ENCODE measurements at regions not wholly inside any gene's neighbourhood (a gene's known extent, or its start where the extent isn't known, plus 50 kb on each side); places are given as distances from the start of the nearest gene placed in this dataset.
"Not testable (repeated sequence)": the region's sequence is repeated elsewhere in the genome, so short reads cannot be mapped to it uniquely, and the experiment has no call there.

DNA sequence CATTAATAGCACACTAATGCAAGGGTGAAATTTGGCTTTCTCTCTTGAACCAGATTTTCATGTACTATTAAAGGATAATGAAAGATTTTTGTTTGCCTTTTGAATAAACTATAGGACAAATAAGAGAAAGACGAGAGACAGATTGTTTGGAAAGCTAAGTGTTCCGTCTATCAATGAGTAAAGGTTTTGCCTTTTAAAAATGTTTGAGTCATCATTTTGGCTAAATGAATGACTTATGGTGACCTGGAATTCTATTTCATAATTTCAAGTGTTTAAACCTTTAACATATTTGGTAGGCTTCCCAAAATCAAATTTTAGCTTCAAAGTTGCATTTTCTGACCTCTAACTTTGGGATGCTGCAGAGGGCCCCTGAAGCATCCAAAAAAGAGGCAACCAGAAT lies 145.2 kb downstream of the SLC25A46 start:
- intact Hi-C loops (cut with DNase I; ENCODE audit: low total_unique reads), result no loop called here
- H3K9me3 ChIP-seq, result no peaks in the 10 kb centered on the region
- DNase-seq (no peak), ATAC-seq (no peak)
- H3K27ac ChIP-seq, result no peak overlapping the region
- no peaks in the 10 kb centered on the region for H3K27me3 ChIP-seq
- H3K36me3 ChIP-seq, result no peaks in the 10 kb centered on the region
- TF ChIP-seq POLR2A (IDR thresholded peaks at IDR 0.05), result no peak
- in situ Hi-C loops (cut with MboI; ENCODE audit: low sequenced_read_pairs in 4 of 4), result no loop called here
- no peak overlapping the region for H3K4me3 ChIP-seq
- no peaks in the 10 kb centered on the region for H3K4me1 ChIP-seq

DNA sequence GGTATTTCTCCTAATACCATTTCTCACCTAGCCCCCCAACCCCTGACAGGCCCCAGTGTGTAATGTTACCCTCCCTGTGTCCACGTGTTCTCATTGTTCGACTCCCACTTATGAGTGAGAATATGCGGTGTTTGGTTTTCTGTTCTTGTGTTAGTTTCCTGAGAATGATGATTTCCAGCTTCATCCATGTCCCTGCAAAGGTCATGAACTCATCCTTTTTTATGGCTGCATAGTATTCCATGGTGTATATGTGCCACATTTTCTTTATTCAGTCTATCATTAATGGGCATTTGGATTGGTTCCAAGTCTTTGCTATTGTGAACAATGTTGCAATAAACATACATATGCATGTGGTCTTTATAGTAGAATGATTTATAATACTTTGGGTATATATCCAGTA lies 148.4 kb downstream of the SLC25A46 start:
- intact Hi-C loops (cut with DNase I; ENCODE audit: low total_unique reads); H3K4me1 ChIP-seq; H3K9me3 ChIP-seq; H3K27ac ChIP-seq; ATAC-seq; H3K27me3 ChIP-seq; in situ Hi-C loops (cut with MboI; ENCODE audit: low sequenced_read_pairs in 4 of 4); DNase-seq; H3K4me3 ChIP-seq; H3K36me3 ChIP-seq: not testable (repeated sequence)

DNA sequence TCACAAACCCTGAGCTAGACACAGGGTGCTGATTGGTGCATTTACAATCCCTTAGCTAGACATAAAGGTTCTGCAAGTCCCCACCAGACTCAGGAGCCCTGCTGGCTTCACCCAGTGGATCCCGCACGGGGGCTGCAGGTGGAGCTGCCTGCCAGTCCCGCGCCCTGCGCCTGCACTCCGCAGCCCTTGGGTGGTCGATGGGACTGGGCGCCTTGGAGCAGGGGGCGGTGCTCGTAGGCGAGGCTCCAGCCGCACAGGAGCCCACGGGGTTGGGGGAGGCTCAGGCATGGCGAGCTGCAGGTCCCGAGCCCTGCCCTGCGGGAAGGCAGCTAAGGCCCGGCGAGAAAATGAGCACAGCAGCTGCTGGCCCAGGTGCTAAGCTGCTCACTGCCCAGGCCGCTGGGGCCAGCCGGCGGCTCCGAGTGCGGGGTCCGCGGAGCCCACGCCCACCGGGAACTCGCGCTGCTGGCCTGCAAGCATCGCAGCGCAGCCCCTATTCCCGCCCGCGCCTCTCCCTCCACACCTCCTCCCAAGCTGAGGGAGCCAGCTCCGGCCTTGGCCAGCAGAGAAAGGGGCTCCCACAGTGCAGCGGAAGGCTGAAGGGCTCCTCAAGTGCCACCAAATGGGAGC lies 155.2 kb downstream of the SLC25A46 start:
- H3K27ac ChIP-seq; DNase-seq; H3K9me3 ChIP-seq; H3K27me3 ChIP-seq; H3K4me3 ChIP-seq; intact Hi-C loops (cut with DNase I; ENCODE audit: low total_unique reads); in situ Hi-C loops (cut with MboI; ENCODE audit: low sequenced_read_pairs in 4 of 4); ATAC-seq; H3K4me1 ChIP-seq; H3K36me3 ChIP-seq: not testable (repeated sequence)

DNA sequence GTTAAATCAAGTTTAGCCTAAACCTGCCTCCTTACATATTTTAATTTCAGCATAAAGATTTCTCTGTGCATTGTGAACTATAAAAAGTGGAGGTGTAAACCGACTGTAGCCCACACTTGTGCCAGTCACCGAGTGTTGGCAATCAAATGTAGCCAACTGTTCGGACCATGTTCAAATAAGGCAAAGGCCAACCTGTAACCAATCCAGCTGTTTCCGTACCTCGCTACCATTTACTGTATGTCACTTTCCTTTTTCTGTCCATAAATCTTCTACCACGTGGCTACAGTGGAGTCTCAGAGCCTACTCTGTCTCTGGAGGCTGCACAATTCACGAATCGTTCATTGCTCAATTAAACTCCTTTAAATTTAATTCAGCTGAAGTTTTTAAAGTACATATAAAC lies 156.0 kb downstream of the SLC25A46 start:
- no peaks in the 10 kb centered on the region for H3K36me3 ChIP-seq
- H3K27ac ChIP-seq, result no peak overlapping the region
- intact Hi-C loops (cut with DNase I; ENCODE audit: low total_unique reads), result no loop called here
- no peaks in the 10 kb centered on the region for H3K27me3 ChIP-seq
- no peaks in the 10 kb centered on the region for H3K9me3 ChIP-seq
- ATAC-seq (no peak), DNase-seq (no peak)
- H3K4me3 ChIP-seq, result no peak overlapping the region
- TF ChIP-seq, protein P1, sequence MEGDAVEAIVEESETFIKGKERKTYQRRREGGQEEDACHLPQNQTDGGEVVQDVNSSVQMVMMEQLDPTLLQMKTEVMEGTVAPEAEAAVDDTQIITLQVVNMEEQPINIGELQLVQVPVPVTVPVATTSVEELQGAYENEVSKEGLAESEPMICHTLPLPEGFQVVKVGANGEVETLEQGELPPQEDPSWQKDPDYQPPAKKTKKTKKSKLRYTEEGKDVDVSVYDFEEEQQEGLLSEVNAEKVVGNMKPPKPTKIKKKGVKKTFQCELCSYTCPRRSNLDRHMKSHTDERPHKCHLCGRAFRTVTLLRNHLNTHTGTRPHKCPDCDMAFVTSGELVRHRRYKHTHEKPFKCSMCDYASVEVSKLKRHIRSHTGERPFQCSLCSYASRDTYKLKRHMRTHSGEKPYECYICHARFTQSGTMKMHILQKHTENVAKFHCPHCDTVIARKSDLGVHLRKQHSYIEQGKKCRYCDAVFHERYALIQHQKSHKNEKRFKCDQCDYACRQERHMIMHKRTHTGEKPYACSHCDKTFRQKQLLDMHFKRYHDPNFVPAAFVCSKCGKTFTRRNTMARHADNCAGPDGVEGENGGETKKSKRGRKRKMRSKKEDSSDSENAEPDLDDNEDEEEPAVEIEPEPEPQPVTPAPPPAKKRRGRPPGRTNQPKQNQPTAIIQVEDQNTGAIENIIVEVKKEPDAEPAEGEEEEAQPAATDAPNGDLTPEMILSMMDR (IDR thresholded peaks at IDR 0.05 in 4 of 5, conservative IDR thresholded peaks at IDR 0.05 in 1 of 5), result no peak
- no peak for TF ChIP-seq POLR2A (IDR thresholded peaks at IDR 0.05)
- H3K4me1 ChIP-seq, result no peaks in the 10 kb centered on the region
- in situ Hi-C loops (cut with MboI; ENCODE audit: low sequenced_read_pairs in 4 of 4), result no loop called here

DNA sequence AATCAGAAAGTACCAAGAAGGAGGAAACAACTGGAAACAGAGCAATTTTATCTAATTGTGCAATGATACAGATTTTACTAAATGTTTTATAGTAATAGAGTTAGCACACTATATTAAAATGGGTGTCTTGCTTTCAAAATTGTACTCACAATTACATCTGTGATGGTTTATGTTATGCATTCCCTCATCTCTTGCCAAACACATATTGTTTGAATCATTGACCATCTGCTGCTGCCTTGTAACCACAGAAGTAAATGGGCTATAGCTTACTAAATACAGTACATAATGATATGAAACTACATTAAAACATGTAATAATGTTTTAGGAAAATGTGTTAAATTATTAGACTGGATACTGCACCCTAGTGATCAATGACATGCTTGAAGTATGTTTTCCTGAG lies 158.1 kb downstream of the SLC25A46 start:
- in situ Hi-C loops (cut with MboI; ENCODE audit: low sequenced_read_pairs in 4 of 4), result no loop called here
- intact Hi-C loops (cut with DNase I; ENCODE audit: low total_unique reads), result no loop called here
- Histone ChIP-seq H3K4me1 (no peaks in the 10 kb centered on the region), H3K27ac (no peak overlapping the region), H3K9me3 (no peaks in the 10 kb centered on the region), H3K27me3 (no peaks in the 10 kb centered on the region), H3K36me3 (no peaks in the 10 kb centered on the region), H3K4me3 (no peak overlapping the region)
- ATAC-seq (no peak), DNase-seq (no peak)
- TF ChIP-seq, protein P1 (IDR thresholded peaks at IDR 0.05 in 4 of 5, conservative IDR thresholded peaks at IDR 0.05 in 1 of 5), result no peak
- no peak for TF ChIP-seq POLR2A (IDR thresholded peaks at IDR 0.05)

DNA sequence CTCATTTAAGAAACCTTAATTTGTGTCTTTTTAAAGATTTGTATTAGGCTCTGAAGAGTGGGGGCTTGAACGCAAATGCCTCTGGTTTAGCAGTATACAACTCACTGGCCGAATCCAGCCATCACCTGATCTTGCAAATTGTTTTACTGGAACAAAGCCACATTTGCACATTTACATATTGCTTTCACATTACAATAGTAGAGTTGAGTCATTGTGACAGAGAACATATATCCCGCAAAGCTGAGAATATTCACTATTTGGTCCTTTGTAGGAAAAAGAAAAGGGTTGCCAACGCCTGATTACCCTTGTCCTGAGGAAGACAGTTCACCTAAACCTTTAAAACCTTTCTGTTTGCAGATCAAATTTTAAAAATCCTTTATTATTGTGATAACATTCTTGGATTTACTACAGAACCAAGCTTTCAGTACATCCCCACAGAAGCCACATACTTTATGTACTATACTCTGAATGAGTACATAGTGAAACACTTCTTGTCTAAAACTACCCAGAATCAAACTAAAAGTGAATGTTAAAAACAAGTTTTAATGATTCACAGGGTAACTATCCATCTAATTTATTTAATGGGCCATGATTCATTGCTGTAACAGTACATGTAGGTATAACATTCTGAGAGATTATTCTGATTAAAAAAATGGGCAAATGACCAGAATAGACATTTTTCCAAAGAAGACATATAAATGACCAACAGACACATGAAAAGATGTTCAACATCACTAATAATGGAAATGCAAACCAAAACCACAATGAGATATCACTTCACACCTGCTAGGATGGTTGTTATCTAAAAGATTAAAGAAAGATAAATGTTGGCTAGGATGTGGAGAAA lies 161.0 kb downstream of the SLC25A46 start:
- Histone ChIP-seq H3K27ac (no peak overlapping the region), H3K4me3 (no peak overlapping the region), H3K27me3 (no peaks in the 10 kb centered on the region), H3K36me3 (no peaks in the 10 kb centered on the region), H3K4me1 (no peaks in the 10 kb centered on the region), H3K9me3 (no peaks in the 10 kb centered on the region)
- no peak for ATAC-seq
- TF ChIP-seq, protein P1 (IDR thresholded peaks at IDR 0.05 in 4 of 5, conservative IDR thresholded peaks at IDR 0.05 in 1 of 5), result no peak
- no peak for TF ChIP-seq POLR2A (IDR thresholded peaks at IDR 0.05)
- in situ Hi-C loops (cut with MboI; ENCODE audit: low sequenced_read_pairs in 4 of 4) (no loop called here), intact Hi-C loops (cut with DNase I; ENCODE audit: low total_unique reads) (no loop called here)
- DNase-seq, result no peak

Measured in gastrocnemius medialis (tissue), 4 donors.